K562 (cell line): ENCODE measurements at regions not wholly inside any gene's neighbourhood (a gene's known extent, or its start where the extent isn't known, plus 50 kb on each side); places are given as distances from the start of the nearest gene placed in this dataset.

ENCODE experiments used
- ATAC-seq: fragments of 200-7000 bp; cut with Tn5 transposase; 3 replicates; pipeline ENCODE4 v1.9.1; 2020; ENCODE audit warnings: moderate library complexity
- BruUV-seq: library from RNA; stranded (reverse); fragments of 400-500 nt; replicated peaks from 2 replicates; lab custom pipeline; 2021; lab: Mats Ljungman, UMichigan
- CTCF ChIA-PET: fragments of 300-600 bp; formaldehyde crosslinking; extraction: SDS; loops from one replicate; lab custom pipeline; 2021; ENCODE audit warnings: low intra/inter-chr PET ratio; lab: Yijun Ruan, JAX
- POLR2A ChIA-PET: fragments of 300-600, 350-650 bp; sonication (Branson Sonifier 250); formaldehyde crosslinking; extraction: SDS; loops from one replicate; lab custom pipeline; 2021; ENCODE audit warnings: antibody characterized with exemption, inconsistent platforms; lab: Yijun Ruan, JAX
- DNase-seq, 4 experiments: peaks; one replicate each; pipeline versions ENCODE4 v3.0.0 to v3.0.0-alpha.2; 2011 to 2018; ENCODE audit warnings: low spot score in 3 of 4, mixed read lengths in 3 of 4; ENCODE audit errors: extremely low read depth in 1 of 4
- FAIRE-seq: peaks from 2 replicates; lab custom pipeline; 2011; peaks lifted over from hg19 to GRCh38; lab: Jason Lieb, UNC
- H2AFZ ChIP-seq: 2 replicates; pipeline ENCODE4 v1.6.0; 2011; ENCODE audit warnings: low read depth, low read length, control low read depth, inconsistent platforms
- H3K27ac ChIP-seq: fragments of 200-600 bp; 3 replicates; pipeline ENCODE4 v1.8.0; 2011; ENCODE audit warnings: low read depth, mild to moderate bottlenecking, control low read depth, inconsistent platforms, low read length, moderate library complexity, mixed read lengths; ENCODE audit errors: extremely low read depth
- H3K27me3 ChIP-seq, 2 experiments: fragments of 300-600 bp in 1 of 2; 2 replicates in 1 of 2; 3 replicates in 1 of 2; pipeline versions ENCODE4 v1.6.0 to v1.8.0; 2011; ENCODE audit warnings: inconsistent platforms in 2 of 2, low read length in 2 of 2, mild to moderate bottlenecking in 1 of 2, mixed read lengths in 1 of 2, moderate library complexity in 1 of 2; ENCODE audit not compliant: control insufficient read depth in 2 of 2, insufficient read depth in 2 of 2
- H3K36me3 ChIP-seq: fragments of 300-600 bp; 3 replicates; pipeline ENCODE4 v1.8.0; 2011; ENCODE audit warnings: mild to moderate bottlenecking, low read length, inconsistent platforms; ENCODE audit not compliant: control insufficient read depth, insufficient read depth
- H3K4me1 ChIP-seq, 2 experiments: fragments of 200-600 bp in 1 of 2; replicated peaks in 1 of 2; 2 replicates in 1 of 2; 3 replicates in 1 of 2; pipeline versions ENCODE4 v1.5.1 to v1.8.0; 2011; ENCODE audit warnings: inconsistent platforms in 2 of 2, low read length in 2 of 2, mild to moderate bottlenecking in 1 of 2, mixed read lengths in 1 of 2, moderate library complexity in 1 of 2; ENCODE audit not compliant: control insufficient read depth in 2 of 2, insufficient read depth in 2 of 2
- H3K4me2 ChIP-seq: 2 replicates; pipeline ENCODE4 v1.6.1; 2011; ENCODE audit warnings: low read length, control low read depth, inconsistent platforms, mixed read lengths; ENCODE audit not compliant: insufficient read depth
- H3K4me3 ChIP-seq: fragments of 200-600 bp; sonication (generic), shearing (Covaris generic); 2 replicates; pipeline ENCODE4 v1.5.1; 2016; ENCODE audit warnings: control low read depth, inconsistent platforms
- H3K79me2 ChIP-seq: fragments of 200-600 bp; 3 replicates; pipeline ENCODE4 v1.8.0; 2011; ENCODE audit warnings: low read length, inconsistent platforms; ENCODE audit not compliant: control insufficient read depth, insufficient read depth
- H3K9ac ChIP-seq, 2 experiments: 2 replicates each; pipeline versions ENCODE4 v1.6.0 to v1.6.1; 2011; ENCODE audit warnings: low read depth in 2 of 2, low read length in 2 of 2, control low read depth in 1 of 2, inconsistent platforms in 1 of 2, mild to moderate bottlenecking in 1 of 2, mixed read lengths in 1 of 2; ENCODE audit not compliant: insufficient read depth in 1 of 2
- H3K9me1 ChIP-seq: one replicate; pipeline ENCODE4 v1.6.0; 2011; ENCODE audit warnings: inconsistent platforms, mild to moderate bottlenecking, low read length, moderate library complexity; ENCODE audit not compliant: control insufficient read depth, insufficient read depth
- H3K9me3 ChIP-seq: replicated peaks from 2 replicates; pipeline ENCODE4 v1.5.1; 2011; ENCODE audit warnings: low read depth, low read length, inconsistent platforms; ENCODE audit not compliant: control insufficient read depth, insufficient read depth
- H4K20me1 ChIP-seq: replicated peaks from 2 replicates; pipeline ENCODE4 v1.6.1; 2011; ENCODE audit warnings: low read length, inconsistent platforms, mixed read lengths; ENCODE audit not compliant: control insufficient read depth, insufficient read depth
- BCL6 ChIP-seq: fragments of 250-450 bp; sonication (Bioruptor Pico); IDR thresholded peaks from 2 replicates; pipeline ENCODE4 v1.4.0; 2020
- BHLHE40 ChIP-seq: IDR thresholded peaks from 2 replicates; pipeline ENCODE4 v1.6.1; 2011; ENCODE audit warnings: low read length, improper control_type of control experiment
- BMI1 ChIP-seq: fragments of 150-350 bp; IDR thresholded peaks from 2 replicates; pipeline ENCODE4 v1.6.1; 2014; ENCODE audit warnings: low read length
- BRD4 ChIP-seq: fragments of 200-600 bp; sonication (generic); IDR thresholded peaks from 2 replicates; pipeline ENCODE4 v1.6.1; 2017; ENCODE audit warnings: inconsistent platforms
- CBX1 ChIP-seq: sonication (generic); IDR thresholded peaks from 2 replicates; pipeline ENCODE4 v1.6.1; 2016; ENCODE audit warnings: antibody characterized with exemption, low read depth, mild to moderate bottlenecking
- DEAF1 ChIP-seq: fragments of 450-650 bp; formaldehyde crosslinking; IDR thresholded peaks from 2 replicates; pipeline ENCODE4 v1.4.0; 2020; ENCODE audit warnings: mild to moderate bottlenecking, moderate library complexity
- ELF4 ChIP-seq: fragments of 450-650 bp; formaldehyde crosslinking; IDR thresholded peaks from 2 replicates; pipeline ENCODE4 v1.4.0; 2022; ENCODE audit warnings: missing genetic modification characterization
- HLTF ChIP-seq: fragments of 450-650 bp; IDR thresholded peaks from 2 replicates; pipeline ENCODE4 v1.6.1; 2016
- POLR2H ChIP-seq: IDR thresholded peaks from 2 replicates; pipeline ENCODE4 v1.6.1; 2016; ENCODE audit warnings: missing genetic modification characterization, low read depth, mild to moderate bottlenecking, control low read depth, missing compliant biosample characterization, moderate library complexity
- PTTG1 ChIP-seq: fragments of 450-650 bp; IDR thresholded peaks from 2 replicates; pipeline ENCODE4 v1.6.1; 2016; ENCODE audit warnings: low read depth, mild to moderate bottlenecking, missing genetic modification characterization, missing compliant biosample characterization
- RBM14 ChIP-seq: fragments of 200-400 bp; formaldehyde crosslinking; IDR thresholded peaks from 2 replicates; pipeline ENCODE4 v1.6.1; 2018; ENCODE audit warnings: low read depth, mild to moderate bottlenecking, low read length, moderate library complexity, borderline replicate concordance; ENCODE audit not compliant: insufficient read depth
- RHOXF2B ChIP-seq: fragments of 250-450 bp; sonication (Bioruptor Pico); conservative IDR thresholded peaks from 2 replicates; pipeline ENCODE4 v1.5.1; 2021
- SFPQ ChIP-seq: fragments of 200-400 bp; formaldehyde crosslinking; IDR thresholded peaks from 2 replicates; pipeline ENCODE4 v1.6.1; 2017; ENCODE audit warnings: mild to moderate bottlenecking, low read depth, low read length, moderate library complexity
- ZNF609 ChIP-seq: sonication (generic); formaldehyde crosslinking; IDR thresholded peaks from 2 replicates; pipeline ENCODE4 v1.8.1; 2023; ENCODE audit warnings: missing genetic modification reagents, mild to moderate bottlenecking, borderline replicate concordance
- WGBS: fragments of 100-300 bp; shearing (Covaris generic); methylation state at CpG from one replicate; pipeline ENCODE4 v1.1.6; 2016; ENCODE audit warnings: low coverage, mixed read lengths; ENCODE audit not compliant: insufficient coverage; ENCODE audit errors: missing lambda C conversion rate; 5-methylcytosine and 5-hydroxymethylcytosine counted together
- in situ Hi-C: fragments of 300-500 bp; cut with MboI; formaldehyde crosslinking; loops from 4 replicates; pipeline ENCODE4 v1.15.0; 2018; ENCODE audit warnings: inconsistent platforms, mixed read lengths
- intact Hi-C: fragments of 100-400 bp; cut with micrococcal nuclease; formaldehyde crosslinking; loops from 2 replicates; pipeline ENCODE4 v1.14.2; 2022

- WGBS, result 12% methylated on average over 5 of the region's 5 CpGs
- Histone ChIP-seq H3K79me2 (no peaks in the 10 kb centered on the region), H2AFZ (no peak overlapping the region), H3K4me3 (no peak overlapping the region), H3K4me1 (no peaks in the 10 kb centered on the region), H3K27me3 (no peaks in the 10 kb centered on the region), H3K9me1 (no peaks in the 10 kb centered on the region), H3K9me3 (no peaks in the 10 kb centered on the region), H3K4me2 (no peak overlapping the region), H3K36me3 (no peaks in the 10 kb centered on the region), H4K20me1 (no peaks in the 10 kb centered on the region), H3K27ac (no peak overlapping the region), H3K9ac (no peak overlapping the region)
- no TSS peak for BruUV-seq
- ChIA-PET CTCF (no interaction called here), POLR2A (no interaction called here)
- in situ Hi-C loops, result no loop called here
- intact Hi-C loops, result no loop called here
- FAIRE-seq (no peak), ATAC-seq (no peak), DNase-seq (no peak)
- TF ChIP-seq POLR2H (no peak), ZNF609 (no peak), PTTG1 (tag) (no peak), BCL6 (CRISPR knock-in tag) (no peak), BHLHE40 (no peak), BRD4 (no peak), RBM14 (no peak), CBX1 (no peak), ELF4 (CRISPR knock-in tag) (no peak), BMI1 (no peak), HLTF (no peak), DEAF1 (CRISPR knock-in tag) (no peak), SFPQ (no peak), RHOXF2B (no peak)
These were observed 132.1 kb downstream of the MAIP1 start for GRCh38 chr2:200087451-200087850.
